ENCODE measurements at regions not wholly inside any gene's neighbourhood (a gene's known extent, or its start where the extent isn't known, plus 50 kb on each side); places are given as distances from the start of the nearest gene placed in this dataset.

DNA sequence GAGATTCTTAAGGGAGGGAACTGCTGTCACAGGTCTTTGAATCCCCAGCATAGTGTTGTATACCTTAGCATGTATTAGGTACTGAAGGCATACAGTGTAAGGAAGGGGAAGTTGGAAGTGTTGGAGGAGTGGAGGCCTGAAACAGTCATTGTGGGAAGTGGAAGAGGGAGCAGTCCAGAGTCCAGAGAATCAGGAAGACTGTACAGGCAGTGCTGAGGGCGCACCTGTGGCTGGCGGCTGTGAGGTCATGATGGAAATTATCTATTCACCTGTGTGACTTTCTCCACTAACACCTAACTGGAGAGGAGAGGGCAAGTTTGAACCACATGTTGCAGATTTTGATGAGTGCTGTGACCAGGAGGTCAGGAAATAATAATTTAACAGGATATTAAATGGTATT lies 119.7 kb upstream of the NIPBL start:
- TF ChIP-seq, protein P1, sequence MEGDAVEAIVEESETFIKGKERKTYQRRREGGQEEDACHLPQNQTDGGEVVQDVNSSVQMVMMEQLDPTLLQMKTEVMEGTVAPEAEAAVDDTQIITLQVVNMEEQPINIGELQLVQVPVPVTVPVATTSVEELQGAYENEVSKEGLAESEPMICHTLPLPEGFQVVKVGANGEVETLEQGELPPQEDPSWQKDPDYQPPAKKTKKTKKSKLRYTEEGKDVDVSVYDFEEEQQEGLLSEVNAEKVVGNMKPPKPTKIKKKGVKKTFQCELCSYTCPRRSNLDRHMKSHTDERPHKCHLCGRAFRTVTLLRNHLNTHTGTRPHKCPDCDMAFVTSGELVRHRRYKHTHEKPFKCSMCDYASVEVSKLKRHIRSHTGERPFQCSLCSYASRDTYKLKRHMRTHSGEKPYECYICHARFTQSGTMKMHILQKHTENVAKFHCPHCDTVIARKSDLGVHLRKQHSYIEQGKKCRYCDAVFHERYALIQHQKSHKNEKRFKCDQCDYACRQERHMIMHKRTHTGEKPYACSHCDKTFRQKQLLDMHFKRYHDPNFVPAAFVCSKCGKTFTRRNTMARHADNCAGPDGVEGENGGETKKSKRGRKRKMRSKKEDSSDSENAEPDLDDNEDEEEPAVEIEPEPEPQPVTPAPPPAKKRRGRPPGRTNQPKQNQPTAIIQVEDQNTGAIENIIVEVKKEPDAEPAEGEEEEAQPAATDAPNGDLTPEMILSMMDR (IDR thresholded peaks at IDR 0.05; ENCODE audit: low read length), result no peak
- TF ChIP-seq EZH2 (IDR thresholded peaks at IDR 0.05; ENCODE audit: borderline replicate concordance, low read length), result no peak
